AG04449 (cell line): ENCODE measurements at regions not wholly inside any gene's neighbourhood (a gene's known extent, or its start where the extent isn't known, plus 50 kb on each side); places are given as distances from the start of the nearest gene placed in this dataset.

ENCODE experiments used
- CTCF ChIA-PET: fragments of 350-600 bp; formaldehyde crosslinking; extraction: SDS; loops from one replicate; lab custom pipeline; 2021; ENCODE audit warnings: antibody characterized with exemption; lab: Yijun Ruan, JAX
- POLR2A ChIA-PET: fragments of 400-600, 350-600 bp; formaldehyde crosslinking; extraction: SDS; loops from one replicate; lab custom pipeline; 2020; ENCODE audit warnings: antibody characterized with exemption, inconsistent platforms; lab: Yijun Ruan, JAX
- DNase-seq: peaks from one replicate; pipeline ENCODE4 v3.0.0-alpha.2; 2010; ENCODE audit warnings: low read depth, low spot score
- H3K4me3 ChIP-seq: 2 replicates; pipeline ENCODE4 v1.5.1; 2011; ENCODE audit warnings: low read depth, mild to moderate bottlenecking, control low read depth, low read length
- TF ChIP-seq, protein P1 (sequence below): IDR thresholded peaks from one replicate; pipeline ENCODE4 v1.5.1; 2011; ENCODE audit warnings: mild to moderate bottlenecking, moderate library complexity, low read length, control low read depth, inconsistent platforms; ENCODE audit not compliant: insufficient read depth; ENCODE audit errors: missing control alignments

DNA sequence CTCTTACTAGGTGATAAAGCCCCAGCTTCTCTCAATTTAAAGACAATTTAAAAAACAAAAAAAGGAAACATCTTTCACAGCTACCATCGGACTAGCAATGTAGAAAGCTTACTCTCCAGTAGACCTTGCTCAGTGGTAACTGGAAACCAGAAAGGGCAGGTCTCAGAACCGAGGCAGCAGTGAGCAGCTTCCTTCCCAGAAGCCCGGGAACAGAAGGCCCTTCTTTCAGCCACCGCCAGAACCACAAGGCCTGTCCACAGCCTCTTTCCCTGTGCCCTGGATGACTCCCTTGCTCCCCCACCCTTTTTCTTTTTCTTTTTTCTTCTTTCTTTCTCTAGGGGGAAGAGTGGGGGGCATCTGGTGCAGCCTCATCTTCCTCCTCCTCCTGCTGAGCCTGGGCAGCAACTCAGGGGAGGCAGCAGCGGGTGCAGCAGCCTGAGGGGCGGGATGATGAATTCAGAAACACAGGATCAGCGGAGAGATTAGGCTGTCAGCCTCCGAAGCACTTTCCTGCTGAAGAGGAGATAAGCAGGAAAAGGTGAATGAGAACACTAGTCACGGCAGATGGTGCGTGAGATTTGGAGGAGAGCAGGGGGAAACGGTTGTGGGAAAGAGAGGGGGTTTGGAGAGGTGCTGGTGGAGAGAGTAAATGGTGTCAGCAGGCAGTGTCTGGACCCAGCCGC, 158.5 kb downstream of the ID4 start:
- ChIA-PET POLR2A (no interaction called here), CTCF (no interaction called here)
- no peak overlapping the region for H3K4me3 ChIP-seq
- DNase-seq: no peak
- TF ChIP-seq, protein P1, sequence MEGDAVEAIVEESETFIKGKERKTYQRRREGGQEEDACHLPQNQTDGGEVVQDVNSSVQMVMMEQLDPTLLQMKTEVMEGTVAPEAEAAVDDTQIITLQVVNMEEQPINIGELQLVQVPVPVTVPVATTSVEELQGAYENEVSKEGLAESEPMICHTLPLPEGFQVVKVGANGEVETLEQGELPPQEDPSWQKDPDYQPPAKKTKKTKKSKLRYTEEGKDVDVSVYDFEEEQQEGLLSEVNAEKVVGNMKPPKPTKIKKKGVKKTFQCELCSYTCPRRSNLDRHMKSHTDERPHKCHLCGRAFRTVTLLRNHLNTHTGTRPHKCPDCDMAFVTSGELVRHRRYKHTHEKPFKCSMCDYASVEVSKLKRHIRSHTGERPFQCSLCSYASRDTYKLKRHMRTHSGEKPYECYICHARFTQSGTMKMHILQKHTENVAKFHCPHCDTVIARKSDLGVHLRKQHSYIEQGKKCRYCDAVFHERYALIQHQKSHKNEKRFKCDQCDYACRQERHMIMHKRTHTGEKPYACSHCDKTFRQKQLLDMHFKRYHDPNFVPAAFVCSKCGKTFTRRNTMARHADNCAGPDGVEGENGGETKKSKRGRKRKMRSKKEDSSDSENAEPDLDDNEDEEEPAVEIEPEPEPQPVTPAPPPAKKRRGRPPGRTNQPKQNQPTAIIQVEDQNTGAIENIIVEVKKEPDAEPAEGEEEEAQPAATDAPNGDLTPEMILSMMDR: no peak

DNA sequence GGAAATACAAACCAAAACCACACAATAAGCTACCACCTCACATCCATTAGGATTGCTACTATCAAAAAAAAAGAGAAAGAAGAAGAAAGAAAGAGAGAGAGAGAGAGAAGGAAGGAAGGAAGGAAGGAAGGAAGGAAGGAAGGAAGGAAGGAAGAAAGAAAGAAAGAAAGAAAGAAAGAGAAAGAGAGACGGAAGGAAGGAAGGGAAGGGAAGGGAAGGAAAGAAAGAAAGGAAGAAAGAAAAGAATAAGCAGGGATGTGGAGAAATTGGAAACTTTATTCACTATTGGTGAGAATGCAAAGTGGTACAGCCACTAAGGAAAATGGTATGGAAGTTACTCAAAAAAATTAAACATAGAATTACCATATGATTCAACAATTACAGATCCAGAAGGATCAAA, 159.9 kb downstream of the ID4 start:
- no peak for DNase-seq
- CTCF ChIA-PET: no interaction called here
- no peak overlapping the region for H3K4me3 ChIP-seq
- TF ChIP-seq, protein P1: no peak
- POLR2A ChIA-PET: no interaction called here

DNA sequence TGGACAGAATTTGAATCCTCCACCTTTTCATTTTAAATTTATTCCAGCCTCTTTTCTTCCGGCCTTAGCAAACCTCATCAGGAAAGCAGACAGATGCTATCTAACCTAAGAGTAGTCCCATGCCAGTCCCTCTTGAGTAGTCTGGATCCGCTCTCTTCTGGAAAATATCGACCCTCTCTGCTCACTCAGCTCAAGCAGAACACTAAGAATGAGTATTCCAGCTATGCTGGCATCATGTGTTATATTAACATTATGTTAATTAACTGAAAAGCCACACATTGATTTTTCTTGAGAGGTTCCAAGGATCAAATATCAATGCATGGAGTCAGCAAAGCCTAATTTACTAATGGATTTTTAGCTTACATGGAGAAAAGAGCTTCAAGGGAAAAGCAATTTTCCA, 161.4 kb downstream of the ID4 start:
- ChIA-PET POLR2A (no interaction called here), CTCF (no interaction called here)
- no peak for DNase-seq

DNA sequence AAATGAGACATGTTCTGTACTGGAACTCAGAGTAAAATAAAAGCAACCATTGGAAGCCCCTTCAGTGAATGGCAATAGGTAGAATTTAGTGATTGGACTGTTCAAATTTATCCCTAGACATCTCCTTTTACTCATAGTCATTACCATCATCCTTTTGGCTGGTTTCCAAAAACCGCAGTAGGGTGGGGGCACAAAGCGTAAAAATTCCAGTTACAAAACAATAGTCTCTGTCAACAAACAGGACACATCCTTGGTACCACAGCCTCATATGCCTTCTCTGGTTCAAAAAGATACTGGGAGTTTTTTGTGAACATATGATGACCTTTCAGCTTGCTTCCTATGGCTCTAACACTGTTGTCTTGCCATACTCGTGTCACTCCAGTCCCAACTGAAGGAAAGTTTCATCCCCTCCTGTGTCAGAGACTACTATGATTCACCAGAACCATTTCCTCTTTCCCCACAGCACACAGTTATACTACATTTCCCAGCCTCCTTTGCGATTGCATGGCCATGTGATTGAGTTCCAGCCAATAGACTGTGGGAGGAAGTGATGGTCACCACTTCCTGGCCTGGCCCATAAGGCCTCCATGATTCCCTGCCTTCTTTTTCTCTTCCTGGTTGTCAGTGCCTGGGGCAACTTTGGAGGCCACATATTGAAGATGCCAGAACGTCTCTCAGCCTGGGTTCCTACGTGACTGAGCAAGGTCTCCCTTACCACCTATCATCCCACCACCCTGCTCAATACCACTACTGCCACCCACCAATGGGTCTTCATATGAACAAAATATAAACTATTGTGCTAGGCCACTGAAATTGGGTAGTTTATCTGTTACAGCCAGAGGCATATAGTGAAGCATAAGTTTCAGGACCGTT, 162.4 kb downstream of the ID4 start:
- TF ChIP-seq, protein P1: no peak
- CTCF ChIA-PET: no interaction called here
- DNase-seq: no peak

More for the DNA sequence above, 161.4 kb downstream of the ID4 start:
- H3K4me3 ChIP-seq: no peak overlapping the region
- TF ChIP-seq, protein P1: no peak

DNA sequence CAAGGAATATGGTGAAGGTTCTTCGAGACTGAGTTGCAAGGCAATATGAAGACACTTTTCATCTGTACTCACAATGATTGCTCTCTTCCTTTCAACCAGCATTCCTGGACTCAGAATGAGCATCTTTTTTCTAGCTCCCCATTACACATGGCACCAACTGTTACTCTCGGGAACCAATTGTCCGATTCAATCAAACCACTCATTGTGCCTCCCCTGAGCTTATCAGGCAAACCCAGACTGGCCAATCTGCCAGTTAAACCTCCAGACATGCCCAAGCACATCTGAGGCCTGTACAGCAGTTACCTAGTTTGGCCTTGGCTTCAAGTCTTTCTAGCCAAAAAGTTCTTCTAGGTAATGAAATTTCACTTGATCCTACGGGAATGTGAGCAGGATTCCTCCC, 164.1 kb downstream of the ID4 start:
- no peak for DNase-seq
- CTCF ChIA-PET: no interaction called here
- POLR2A ChIA-PET: no interaction called here
- TF ChIP-seq, protein P1: no peak
- H3K4me3 ChIP-seq: no peak overlapping the region

More for the DNA sequence above, 162.4 kb downstream of the ID4 start:
- H3K4me3 ChIP-seq: no peak overlapping the region
- POLR2A ChIA-PET: no interaction called here

DNA sequence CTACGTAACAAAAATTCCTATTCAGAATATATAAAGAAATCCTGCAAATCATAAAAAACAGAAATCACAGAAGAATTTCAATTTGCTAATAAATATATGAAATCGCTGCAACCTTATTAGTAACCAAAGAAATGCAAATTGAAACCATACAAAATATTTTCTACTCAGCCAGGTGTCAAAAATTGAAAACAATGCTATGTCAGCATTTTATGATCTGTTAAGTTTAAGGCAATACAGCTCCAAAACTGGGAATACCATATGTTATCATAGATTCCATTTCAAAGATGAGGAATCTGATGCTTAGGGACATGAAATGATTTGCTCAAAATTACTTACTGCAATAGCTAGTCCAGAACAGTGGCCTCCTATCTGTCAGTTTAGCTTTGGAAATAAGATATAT, 168.9 kb downstream of the ID4 start:
- no peak for DNase-seq
- ChIA-PET CTCF (no interaction called here), POLR2A (no interaction called here)
- TF ChIP-seq, protein P1: no peak
- no peak overlapping the region for H3K4me3 ChIP-seq
